ENCODE measurements at regions not wholly inside any gene's neighbourhood (a gene's known extent, or its start where the extent isn't known, plus 50 kb on each side); places are given as distances from the start of the nearest gene placed in this dataset.
A peak's percentile ranks its signal among the peaks of the same experiment; 100 is the strongest.

- peak overlapping the region; percentile 24 for H3K4me3 ChIP-seq (ENCODE audit: low read depth, low read length)
- TF ChIP-seq CTCF (IDR thresholded peaks at IDR 0.05; ENCODE audit: borderline replicate concordance, insufficient read depth, low read depth, low read length) = no peak
These were observed 182.6 kb downstream of the MRPL39 start for GRCh38 chr21:25424634-25425033.

- TF ChIP-seq CTCF (IDR thresholded peaks at IDR 0.05; ENCODE audit: borderline replicate concordance, insufficient read depth, low read depth, low read length) = no peak
- H3K4me3 ChIP-seq (ENCODE audit: low read depth, low read length) = peak overlapping the region; percentile 37
These were observed 183.2 kb downstream of the MRPL39 start for GRCh38 chr21:25424048-25424447.

- H3K4me3 ChIP-seq (ENCODE audit: low read depth, low read length) = peak overlapping the region; percentile 27
- no peak for TF ChIP-seq CTCF (IDR thresholded peaks at IDR 0.05; ENCODE audit: borderline replicate concordance, insufficient read depth, low read depth, low read length)
These were observed 184.4 kb downstream of the MRPL39 start for GRCh38 chr21:25422610-25423608.

- TF ChIP-seq CTCF (IDR thresholded peaks at IDR 0.05; ENCODE audit: borderline replicate concordance, insufficient read depth, low read depth, low read length) = peak; percentile 67
- peak overlapping the region; percentile 31 for H3K4me3 ChIP-seq (ENCODE audit: low read depth, low read length)
These were observed 185.8 kb downstream of the MRPL39 start for GRCh38 chr21:25421321-25422028.

GRCh38 chr21:25420831-25421230 lies 186.4 kb downstream of the MRPL39 start:
- TF ChIP-seq CTCF (IDR thresholded peaks at IDR 0.05; ENCODE audit: borderline replicate concordance, insufficient read depth, low read depth, low read length) = no peak
- peak overlapping the region; percentile 31 for H3K4me3 ChIP-seq (ENCODE audit: low read depth, low read length)

GRCh38 chr21:25416669-25417068 lies 190.6 kb downstream of the MRPL39 start:
- TF ChIP-seq CTCF (IDR thresholded peaks at IDR 0.05; ENCODE audit: borderline replicate concordance, insufficient read depth, low read depth, low read length) = no peak
- H3K4me3 ChIP-seq (ENCODE audit: low read depth, low read length) = no peak overlapping the region
